Ishikawa (cell line): ENCODE measurements at regions not wholly inside any gene's neighbourhood (a gene's known extent, or its start where the extent isn't known, plus 50 kb on each side); places are given as distances from the start of the nearest gene placed in this dataset.

Experiments
- CEBPB ChIP-seq: IDR thresholded peaks from 2 replicates; pipeline ENCODE4 v1.6.1; 2012
- CREB1 ChIP-seq: IDR thresholded peaks from 2 replicates; pipeline ENCODE4 v1.6.1; 2012; ENCODE audit warnings: low read depth
- EGR1 ChIP-seq: IDR thresholded peaks from 2 replicates; pipeline ENCODE4 v1.6.1; 2012
- EP300 ChIP-seq: IDR thresholded peaks from 2 replicates; pipeline ENCODE4 v1.6.1; 2012; ENCODE audit warnings: borderline replicate concordance
- FOXM1 ChIP-seq: IDR thresholded peaks from 2 replicates; pipeline ENCODE4 v1.6.1; 2012; ENCODE audit warnings: low read depth, borderline replicate concordance
- NFIC ChIP-seq: IDR thresholded peaks from 2 replicates; pipeline ENCODE4 v1.6.1; 2012
- RAD21 ChIP-seq: IDR thresholded peaks from 2 replicates; pipeline ENCODE4 v1.6.1; 2012; ENCODE audit warnings: low read depth
- TAF1 ChIP-seq: IDR thresholded peaks from 2 replicates; pipeline ENCODE4 v1.6.1; 2012; ENCODE audit warnings: low read depth, mild to moderate bottlenecking
- TCF12 ChIP-seq: IDR thresholded peaks from 2 replicates; pipeline ENCODE4 v1.6.1; 2012; ENCODE audit warnings: low read depth
- TEAD4 ChIP-seq: IDR thresholded peaks from 2 replicates; pipeline ENCODE4 v1.6.1; 2012
- YY1 ChIP-seq: IDR thresholded peaks from 2 replicates; pipeline ENCODE4 v1.6.1; 2012; ENCODE audit warnings: low read depth
- ZBTB7A ChIP-seq: IDR thresholded peaks from 2 replicates; pipeline ENCODE4 v1.6.1; 2012; ENCODE audit warnings: low read depth
- TF ChIP-seq, protein P1 (sequence below): IDR thresholded peaks from 2 replicates; pipeline ENCODE4 v1.6.1; 2012
- TF ChIP-seq, protein P2 (sequence below): IDR thresholded peaks from 2 replicates; pipeline ENCODE4 v1.6.1; 2012; ENCODE audit warnings: low read depth, mild to moderate bottlenecking
- TF ChIP-seq, protein P3 (sequence below): IDR thresholded peaks from 2 replicates; pipeline ENCODE4 v1.6.1; 2012

DNA sequence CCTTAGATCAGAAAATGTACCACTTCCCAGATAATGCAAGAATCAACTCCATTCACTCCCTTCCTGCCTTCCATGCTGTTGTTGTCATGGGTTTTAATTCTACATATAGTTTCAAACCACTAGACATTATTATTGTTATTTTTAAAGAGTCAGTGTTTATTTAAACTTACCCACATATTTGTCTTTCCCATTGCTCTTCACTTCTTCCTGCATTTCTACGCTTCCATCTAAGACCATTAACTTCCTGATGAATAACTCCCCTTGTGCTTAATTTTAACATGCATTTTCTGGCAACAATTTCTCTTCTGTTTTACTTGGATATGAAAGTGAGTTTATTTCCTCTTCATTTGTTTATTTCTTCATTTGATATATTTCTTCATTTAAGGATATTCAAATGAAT lies 127.1 kb upstream of the FHIT start:
- TF ChIP-seq YY1 (no peak), ZBTB7A (no peak)

DNA sequence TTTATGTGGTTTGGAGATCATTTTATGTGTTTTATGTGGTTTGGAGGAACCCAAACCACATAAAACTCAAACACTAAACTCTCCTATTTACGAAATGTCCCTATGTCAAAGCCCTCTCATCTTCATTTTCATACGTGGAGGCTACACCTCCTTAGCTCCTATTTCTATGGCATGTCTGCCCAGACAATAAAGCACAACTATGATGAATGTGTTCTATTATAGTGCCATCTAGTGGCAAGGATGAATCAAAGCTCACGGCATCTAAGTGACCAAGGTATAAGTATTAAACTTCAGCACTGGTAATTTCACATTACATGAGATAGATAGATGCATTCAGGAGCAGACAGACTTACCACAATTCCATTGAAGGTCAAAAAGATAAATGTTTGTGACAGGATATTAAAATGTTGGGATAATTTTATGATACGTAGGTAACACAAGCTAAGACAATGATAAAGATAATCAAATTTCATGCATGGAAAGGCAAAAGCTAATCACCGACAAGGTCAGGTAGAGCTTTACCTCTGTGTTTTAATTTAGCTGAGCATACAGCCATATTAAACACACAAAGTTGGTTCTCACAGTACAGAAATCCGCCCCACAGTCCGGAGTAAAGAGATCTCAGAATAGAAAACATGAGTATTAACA lies 130.6 kb upstream of the FHIT start:
- TF ChIP-seq RAD21 = peak; percentile 83
- no peak for TF ChIP-seq FOXM1
- TF ChIP-seq, protein P1, sequence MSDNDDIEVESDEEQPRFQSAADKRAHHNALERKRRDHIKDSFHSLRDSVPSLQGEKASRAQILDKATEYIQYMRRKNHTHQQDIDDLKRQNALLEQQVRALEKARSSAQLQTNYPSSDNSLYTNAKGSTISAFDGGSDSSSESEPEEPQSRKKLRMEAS = no peak
- no peak for TF ChIP-seq CEBPB
- TF ChIP-seq CREB1 = no peak
- TF ChIP-seq YY1 = no peak

DNA sequence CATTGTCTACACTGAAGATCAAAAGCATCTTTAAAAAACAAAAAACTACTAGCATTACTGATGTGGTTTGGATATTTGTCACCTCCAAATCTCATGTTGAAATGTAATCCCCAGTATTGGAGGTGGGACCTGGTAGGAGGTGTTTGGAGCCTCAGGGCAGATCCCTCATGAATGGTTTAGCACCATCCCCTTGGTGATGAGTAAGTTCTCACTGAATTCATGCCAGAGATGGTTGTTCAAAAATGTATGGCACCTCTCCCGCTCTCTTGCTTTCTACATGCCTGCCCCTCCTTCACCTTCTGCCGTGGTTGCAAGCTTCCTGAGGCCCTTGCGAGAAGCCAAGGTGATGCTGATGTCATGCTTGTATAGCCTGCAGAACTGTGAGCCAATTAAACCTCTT lies 136.6 kb upstream of the FHIT start:
- TF ChIP-seq EP300 (no peak), ZBTB7A (no peak), TCF12 (no peak), FOXM1 (no peak), EGR1 (no peak), CREB1 (no peak), RAD21 (no peak), NFIC (no peak), TEAD4 (no peak), TAF1 (no peak), CEBPB (no peak), YY1 (no peak)
- TF ChIP-seq, protein P2, sequence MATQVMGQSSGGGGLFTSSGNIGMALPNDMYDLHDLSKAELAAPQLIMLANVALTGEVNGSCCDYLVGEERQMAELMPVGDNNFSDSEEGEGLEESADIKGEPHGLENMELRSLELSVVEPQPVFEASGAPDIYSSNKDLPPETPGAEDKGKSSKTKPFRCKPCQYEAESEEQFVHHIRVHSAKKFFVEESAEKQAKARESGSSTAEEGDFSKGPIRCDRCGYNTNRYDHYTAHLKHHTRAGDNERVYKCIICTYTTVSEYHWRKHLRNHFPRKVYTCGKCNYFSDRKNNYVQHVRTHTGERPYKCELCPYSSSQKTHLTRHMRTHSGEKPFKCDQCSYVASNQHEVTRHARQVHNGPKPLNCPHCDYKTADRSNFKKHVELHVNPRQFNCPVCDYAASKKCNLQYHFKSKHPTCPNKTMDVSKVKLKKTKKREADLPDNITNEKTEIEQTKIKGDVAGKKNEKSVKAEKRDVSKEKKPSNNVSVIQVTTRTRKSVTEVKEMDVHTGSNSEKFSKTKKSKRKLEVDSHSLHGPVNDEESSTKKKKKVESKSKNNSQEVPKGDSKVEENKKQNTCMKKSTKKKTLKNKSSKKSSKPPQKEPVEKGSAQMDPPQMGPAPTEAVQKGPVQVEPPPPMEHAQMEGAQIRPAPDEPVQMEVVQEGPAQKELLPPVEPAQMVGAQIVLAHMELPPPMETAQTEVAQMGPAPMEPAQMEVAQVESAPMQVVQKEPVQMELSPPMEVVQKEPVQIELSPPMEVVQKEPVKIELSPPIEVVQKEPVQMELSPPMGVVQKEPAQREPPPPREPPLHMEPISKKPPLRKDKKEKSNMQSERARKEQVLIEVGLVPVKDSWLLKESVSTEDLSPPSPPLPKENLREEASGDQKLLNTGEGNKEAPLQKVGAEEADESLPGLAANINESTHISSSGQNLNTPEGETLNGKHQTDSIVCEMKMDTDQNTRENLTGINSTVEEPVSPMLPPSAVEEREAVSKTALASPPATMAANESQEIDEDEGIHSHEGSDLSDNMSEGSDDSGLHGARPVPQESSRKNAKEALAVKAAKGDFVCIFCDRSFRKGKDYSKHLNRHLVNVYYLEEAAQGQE = no peak
- TF ChIP-seq, protein P1 = no peak
- TF ChIP-seq, protein P3, sequence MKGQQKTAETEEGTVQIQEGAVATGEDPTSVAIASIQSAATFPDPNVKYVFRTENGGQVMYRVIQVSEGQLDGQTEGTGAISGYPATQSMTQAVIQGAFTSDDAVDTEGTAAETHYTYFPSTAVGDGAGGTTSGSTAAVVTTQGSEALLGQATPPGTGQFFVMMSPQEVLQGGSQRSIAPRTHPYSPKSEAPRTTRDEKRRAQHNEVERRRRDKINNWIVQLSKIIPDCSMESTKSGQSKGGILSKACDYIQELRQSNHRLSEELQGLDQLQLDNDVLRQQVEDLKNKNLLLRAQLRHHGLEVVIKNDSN = no peak

DNA sequence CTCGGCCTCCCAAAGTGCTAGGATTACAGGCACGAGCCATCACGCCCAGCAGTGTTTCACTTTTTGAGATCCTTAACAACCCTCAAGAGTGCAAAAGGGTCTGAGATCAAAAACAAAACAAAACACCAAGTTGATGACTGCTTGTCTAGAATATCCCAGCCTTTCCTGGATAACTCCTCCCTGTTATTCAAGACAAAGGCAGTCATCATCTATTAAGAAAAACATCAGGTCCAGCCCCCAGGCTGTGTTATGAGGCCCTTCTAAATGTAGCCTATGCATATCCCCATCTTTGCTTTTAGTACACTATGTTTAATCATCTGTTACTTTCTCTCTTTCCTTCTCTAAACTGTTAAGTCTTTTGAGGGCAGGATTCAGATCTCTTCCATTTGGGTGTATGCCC lies 150.1 kb upstream of the FHIT start:
- no peak for TF ChIP-seq ZBTB7A
- TF ChIP-seq YY1 = no peak
- TF ChIP-seq CREB1 = no peak
- no peak for TF ChIP-seq EGR1
- TF ChIP-seq, protein P1 = no peak
- TF ChIP-seq NFIC = no peak
- no peak for TF ChIP-seq EP300
- no peak for TF ChIP-seq RAD21
- TF ChIP-seq, protein P2 = no peak
- TF ChIP-seq TAF1 = no peak
- TF ChIP-seq TCF12 = no peak
- TF ChIP-seq, protein P3 = no peak

DNA sequence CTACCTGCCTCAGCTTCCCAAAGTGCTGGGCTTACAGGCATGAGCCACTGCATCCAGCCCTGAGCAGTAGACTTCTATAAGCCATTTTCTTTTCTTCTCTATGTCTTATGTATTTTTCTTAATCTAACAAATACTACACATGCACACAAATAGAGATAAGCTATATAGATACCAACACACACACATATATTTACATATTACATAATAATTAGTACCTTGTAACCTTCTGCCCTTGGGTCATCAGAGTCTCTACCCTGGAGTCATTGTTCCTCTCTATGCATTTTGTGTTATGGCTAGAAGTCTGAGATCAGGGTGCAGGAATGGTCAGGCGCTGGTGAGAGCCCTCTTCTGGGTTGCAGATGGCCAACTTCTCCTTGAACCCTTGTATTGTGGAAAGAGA lies 154.0 kb upstream of the PTPRG start:
- TF ChIP-seq CEBPB (no peak), TCF12 (no peak), CREB1 (no peak), YY1 (no peak), EP300 (no peak), FOXM1 (no peak), TAF1 (no peak), RAD21 (no peak), ZBTB7A (no peak), TEAD4 (no peak), EGR1 (no peak), NFIC (no peak)
- TF ChIP-seq, protein P2 = no peak
- TF ChIP-seq, protein P1 = no peak
- TF ChIP-seq, protein P3 = no peak
